Fibroblast of villous mesenchyme (primary cell): ENCODE measurements at regions not wholly inside any gene's neighbourhood (a gene's known extent, or its start where the extent isn't known, plus 50 kb on each side); places are given as distances from the start of the nearest gene placed in this dataset.

Experiments
- DNase-seq: peaks from one replicate; pipeline ENCODE4 v3.0.0-alpha.2; 2010; ENCODE audit warnings: low read depth
- H3K4me3 ChIP-seq: 2 replicates; pipeline ENCODE4 v1.5.1; 2011; ENCODE audit warnings: low read depth, mild to moderate bottlenecking, low read length
- TF ChIP-seq, protein P1 (sequence below): IDR thresholded peaks from 2 replicates; pipeline ENCODE4 v1.5.1; 2012; ENCODE audit warnings: low read depth, mild to moderate bottlenecking, low read length; ENCODE audit not compliant: insufficient read depth

DNA sequence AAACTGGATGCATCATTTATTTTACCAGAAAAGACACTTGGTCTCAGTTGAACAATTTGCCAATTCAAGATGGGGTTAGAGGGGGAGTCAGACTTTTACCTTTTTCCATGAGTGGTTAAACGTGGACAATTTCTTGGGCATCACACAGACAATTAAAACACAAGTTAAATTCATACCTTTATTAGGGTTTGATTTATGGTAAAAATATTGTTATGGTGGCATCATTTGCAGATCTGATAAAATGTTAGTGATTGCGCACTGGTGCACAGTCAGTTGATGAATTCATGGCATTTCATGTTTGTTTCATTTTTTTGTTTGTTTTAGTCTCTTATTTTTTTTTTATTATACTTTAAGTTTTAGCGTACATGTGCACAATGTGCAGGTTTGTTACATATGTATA is 399.9 kb downstream of the DOK5 start:
- H3K4me3 ChIP-seq, result no peak overlapping the region
- TF ChIP-seq, protein P1, sequence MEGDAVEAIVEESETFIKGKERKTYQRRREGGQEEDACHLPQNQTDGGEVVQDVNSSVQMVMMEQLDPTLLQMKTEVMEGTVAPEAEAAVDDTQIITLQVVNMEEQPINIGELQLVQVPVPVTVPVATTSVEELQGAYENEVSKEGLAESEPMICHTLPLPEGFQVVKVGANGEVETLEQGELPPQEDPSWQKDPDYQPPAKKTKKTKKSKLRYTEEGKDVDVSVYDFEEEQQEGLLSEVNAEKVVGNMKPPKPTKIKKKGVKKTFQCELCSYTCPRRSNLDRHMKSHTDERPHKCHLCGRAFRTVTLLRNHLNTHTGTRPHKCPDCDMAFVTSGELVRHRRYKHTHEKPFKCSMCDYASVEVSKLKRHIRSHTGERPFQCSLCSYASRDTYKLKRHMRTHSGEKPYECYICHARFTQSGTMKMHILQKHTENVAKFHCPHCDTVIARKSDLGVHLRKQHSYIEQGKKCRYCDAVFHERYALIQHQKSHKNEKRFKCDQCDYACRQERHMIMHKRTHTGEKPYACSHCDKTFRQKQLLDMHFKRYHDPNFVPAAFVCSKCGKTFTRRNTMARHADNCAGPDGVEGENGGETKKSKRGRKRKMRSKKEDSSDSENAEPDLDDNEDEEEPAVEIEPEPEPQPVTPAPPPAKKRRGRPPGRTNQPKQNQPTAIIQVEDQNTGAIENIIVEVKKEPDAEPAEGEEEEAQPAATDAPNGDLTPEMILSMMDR, result no peak
- no peak for DNase-seq

DNA sequence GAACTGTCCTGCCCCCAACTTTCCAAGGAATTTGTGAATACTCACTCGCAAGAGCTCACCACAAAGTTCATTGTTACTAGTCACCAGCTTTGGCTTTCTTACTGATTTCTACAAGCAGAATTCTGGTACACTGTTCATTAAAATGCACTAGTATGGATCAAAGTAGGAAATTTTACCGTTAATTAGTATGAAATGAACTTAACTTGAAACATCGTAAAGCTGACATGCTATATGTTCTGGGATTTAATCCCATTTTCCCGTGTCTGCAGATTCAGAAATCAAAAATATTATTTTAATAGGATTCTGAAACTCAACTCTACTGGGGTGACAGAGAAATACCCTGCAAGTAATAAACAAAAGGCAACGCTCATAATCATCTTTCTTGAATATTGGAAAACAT is 399.3 kb downstream of the DOK5 start:
- H3K4me3 ChIP-seq, result no peak overlapping the region
- no peak for DNase-seq
- TF ChIP-seq, protein P1, result no peak

DNA sequence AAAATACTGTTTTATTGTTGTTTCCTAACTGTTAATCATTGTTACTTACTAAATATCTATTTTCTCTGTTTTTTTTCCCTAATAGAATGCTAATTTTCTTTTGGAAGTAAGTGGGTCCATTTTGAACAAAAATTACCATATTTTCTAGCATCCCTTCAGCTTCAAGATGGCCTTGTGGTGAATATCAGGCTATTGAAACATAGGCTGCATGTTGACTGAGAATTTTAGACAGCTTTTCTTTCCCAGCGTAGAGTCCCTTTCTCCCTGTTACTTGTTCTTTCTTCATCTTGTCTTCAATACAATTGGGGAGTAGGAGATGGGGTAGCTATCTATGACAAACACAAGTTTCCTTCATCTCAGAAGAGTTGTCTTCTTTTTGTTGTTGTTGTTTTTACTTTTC is 397.0 kb downstream of the DOK5 start:
- DNase-seq, result no peak
- no peak overlapping the region for H3K4me3 ChIP-seq
- TF ChIP-seq, protein P1, result no peak

DNA sequence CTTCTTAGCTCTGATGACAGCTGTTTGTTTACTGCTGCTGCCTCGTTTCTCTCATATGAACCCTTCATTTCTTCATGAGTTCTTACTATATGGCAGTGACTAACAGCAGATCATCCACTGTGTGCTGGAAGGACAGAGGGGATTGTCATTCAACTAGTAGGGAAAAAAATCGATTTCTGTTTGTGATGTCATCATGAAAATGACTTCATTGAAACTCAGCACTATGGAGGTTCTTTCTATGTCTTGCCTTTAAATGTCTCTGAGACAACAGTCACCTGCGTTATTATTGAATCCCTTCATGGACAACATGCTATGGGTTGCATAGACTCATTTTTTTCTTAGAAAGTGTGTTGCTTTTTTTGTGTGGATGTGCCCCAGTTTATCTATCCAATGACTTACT is 394.4 kb downstream of the DOK5 start:
- TF ChIP-seq, protein P1, result no peak
- DNase-seq, result no peak
- H3K4me3 ChIP-seq, result no peak overlapping the region

DNA sequence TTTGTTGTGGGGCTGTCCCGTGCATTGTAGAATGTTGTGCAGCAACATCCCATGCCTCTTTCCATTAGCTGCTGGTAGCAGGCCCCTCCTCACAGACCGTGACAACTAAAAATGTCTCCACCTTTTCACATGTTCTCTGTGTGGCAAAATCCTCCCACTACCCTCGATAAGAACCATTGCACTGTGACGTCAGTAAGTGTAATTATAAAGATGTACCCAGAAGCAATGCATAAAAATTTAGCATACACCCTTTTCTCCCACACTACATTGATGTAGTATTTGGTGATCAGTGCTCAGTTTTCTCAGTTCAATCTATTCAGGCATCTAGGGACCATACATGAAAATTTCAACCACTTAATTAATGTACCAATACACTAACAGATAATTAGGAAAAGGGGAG is 389.9 kb downstream of the DOK5 start:
- H3K4me3 ChIP-seq, result no peak overlapping the region
- TF ChIP-seq, protein P1, result no peak
- no peak for DNase-seq

DNA sequence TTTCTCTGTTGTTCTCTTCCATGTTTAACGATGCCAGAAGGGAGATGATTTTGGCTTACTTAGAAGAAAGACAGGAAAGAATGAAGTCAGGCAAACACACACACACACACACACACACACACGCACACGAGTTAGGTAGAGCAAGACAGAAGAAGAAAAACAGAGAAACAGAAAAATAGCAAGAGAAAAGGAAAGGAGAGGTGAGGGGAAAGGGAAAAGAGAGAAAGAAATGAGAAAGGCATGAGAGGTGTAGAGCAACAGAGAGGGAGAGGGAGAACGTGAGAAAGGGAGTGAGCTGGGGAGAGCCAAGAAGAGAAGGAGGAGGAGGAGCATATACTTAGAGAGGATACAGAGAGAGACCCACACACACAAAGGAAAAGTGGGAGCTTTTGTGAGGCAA is 385.3 kb downstream of the DOK5 start:
- TF ChIP-seq, protein P1, result no peak
- no peak overlapping the region for H3K4me3 ChIP-seq
- no peak for DNase-seq

DNA sequence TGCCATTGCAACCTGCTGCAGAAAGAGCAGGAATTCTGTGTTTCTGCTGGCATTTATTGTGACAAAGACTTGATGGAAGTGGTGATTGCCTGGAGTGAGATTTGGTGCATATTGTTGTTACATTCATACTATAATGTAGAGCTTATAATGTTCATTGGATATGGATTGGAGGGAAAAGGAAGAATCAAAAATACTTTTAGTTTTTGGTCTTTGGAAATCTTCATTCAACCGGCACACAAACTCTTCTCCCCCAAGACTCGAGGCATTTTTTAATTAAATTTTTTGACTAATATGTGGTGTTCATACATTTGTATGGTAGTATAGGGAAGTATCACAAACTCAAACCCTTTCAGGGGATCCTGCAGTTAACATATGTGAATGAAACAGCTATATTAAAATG is 380.8 kb downstream of the DOK5 start:
- DNase-seq, result no peak
- TF ChIP-seq, protein P1, result no peak
- H3K4me3 ChIP-seq, result no peak overlapping the region
